Right lobe of liver (tissue), 4 donors: ENCODE measurements at regions not wholly inside any gene's neighbourhood (a gene's known extent, or its start where the extent isn't known, plus 50 kb on each side); places are given as distances from the start of the nearest gene placed in this dataset.

Source experiments
- CTCF ChIP-seq, 4 donors: fragments of 200-600 bp in 3 of 4; fragments of 450-650 bp in 1 of 4; IDR thresholded peaks; one replicate each; pipeline versions ENCODE4 v1.5.1 to v1.8.0; 2016 to 2022; ENCODE audit warnings: antibody characterized with exemption in 4 of 4, mild to moderate bottlenecking in 2 of 4
- POLR2A ChIP-seq: fragments of 450-650 bp; IDR thresholded peaks from one replicate; pipeline ENCODE4 v1.6.1; 2017; ENCODE audit warnings: antibody characterized with exemption, mild to moderate bottlenecking
- donor health status: DM: no; HTN: no; CAD: no.
- donor health status: DM: no; HTN: no; CAD: no.
- donor health status: DM: no; HTN: yes; CAD: no.

DNA sequence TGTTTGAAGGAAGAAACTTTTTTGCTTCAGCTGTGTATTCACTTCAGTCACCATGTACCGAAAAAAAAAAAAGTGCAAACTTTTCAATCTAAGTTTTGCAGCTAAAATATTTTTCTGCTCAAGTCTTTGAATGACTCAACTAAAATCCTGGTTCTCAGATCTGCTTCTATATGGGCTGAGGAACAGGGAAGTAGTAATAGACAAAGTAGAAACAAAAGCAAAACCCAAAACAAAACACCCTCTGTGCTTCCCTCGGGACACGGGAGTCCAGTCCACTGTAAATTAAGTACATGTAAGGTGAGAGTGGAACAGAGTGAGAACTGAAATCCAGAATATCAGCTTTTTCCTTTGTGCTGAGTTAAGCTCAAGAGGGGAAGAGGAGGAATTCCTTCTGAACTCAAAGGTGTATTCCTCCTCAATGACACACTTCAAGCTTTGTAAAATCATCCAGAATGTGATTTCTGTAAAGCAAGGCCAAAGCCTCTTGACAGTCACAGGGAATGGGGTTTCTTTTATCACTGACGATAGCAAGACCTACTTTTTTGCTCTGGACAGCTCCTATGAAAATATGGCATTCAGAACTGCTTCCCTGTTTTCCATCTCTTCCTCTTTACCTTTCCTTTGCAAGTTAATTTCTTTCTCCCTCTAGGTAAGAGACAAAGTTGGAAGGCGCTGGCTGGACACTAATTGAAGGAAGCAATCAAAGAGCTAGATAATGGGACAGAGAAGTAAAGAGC, 433.5 kb upstream of the MMADHC start:
- TF ChIP-seq CTCF (IDR thresholded peaks at IDR 0.05): no peak
- no peak for TF ChIP-seq POLR2A
